Right renal cortex interstitium (tissue), 3 donors: ENCODE measurements at regions not wholly inside any gene's neighbourhood (a gene's known extent, or its start where the extent isn't known, plus 50 kb on each side); places are given as distances from the start of the nearest gene placed in this dataset.

Experiments
- DNase-seq, 3 donors: peaks; one replicate each; pipeline ENCODE4 v3.0.0-alpha.2; 2013; ENCODE audit warnings: low read depth in 3 of 3, low spot score in 2 of 3

DNA sequence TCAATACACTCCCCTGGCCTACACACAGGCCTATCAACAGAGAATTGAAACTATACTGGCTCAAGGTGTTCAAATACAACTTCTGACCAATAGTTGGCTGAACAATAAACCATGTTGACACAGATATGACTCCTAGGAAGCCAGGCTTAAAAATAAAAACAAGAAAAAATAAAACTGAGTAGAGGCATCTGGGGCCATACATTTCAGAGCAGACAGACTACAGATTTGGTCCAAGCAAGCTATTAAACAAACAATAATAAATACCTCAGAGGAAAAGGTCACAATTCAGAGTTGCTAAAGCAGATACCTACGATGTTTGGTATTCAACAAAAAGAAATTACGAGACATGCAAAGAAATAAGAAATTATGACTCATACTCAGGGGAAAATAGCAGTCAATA is 132.8 kb upstream of the ACVR2A start:
- no peak for DNase-seq

DNA sequence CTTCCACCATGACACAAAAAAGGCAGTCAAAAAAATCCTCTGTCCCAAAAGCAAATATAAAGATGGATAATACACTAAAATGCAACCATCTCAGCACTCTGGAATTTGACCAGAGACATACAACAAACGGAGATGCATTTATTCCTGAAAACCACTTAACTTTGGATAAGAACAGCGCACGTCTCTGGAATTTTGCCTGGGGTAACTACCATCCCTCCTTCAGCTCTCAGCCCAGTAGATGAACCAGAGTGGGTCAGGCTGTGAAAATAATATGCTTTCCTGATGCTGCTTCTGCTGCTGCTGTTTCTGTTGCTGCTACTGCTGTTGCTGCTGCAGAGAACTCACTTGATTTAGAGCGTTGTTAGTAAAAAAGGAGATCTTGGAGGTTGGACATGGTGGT is 133.8 kb upstream of the ACVR2A start:
- DNase-seq, result no peak

DNA sequence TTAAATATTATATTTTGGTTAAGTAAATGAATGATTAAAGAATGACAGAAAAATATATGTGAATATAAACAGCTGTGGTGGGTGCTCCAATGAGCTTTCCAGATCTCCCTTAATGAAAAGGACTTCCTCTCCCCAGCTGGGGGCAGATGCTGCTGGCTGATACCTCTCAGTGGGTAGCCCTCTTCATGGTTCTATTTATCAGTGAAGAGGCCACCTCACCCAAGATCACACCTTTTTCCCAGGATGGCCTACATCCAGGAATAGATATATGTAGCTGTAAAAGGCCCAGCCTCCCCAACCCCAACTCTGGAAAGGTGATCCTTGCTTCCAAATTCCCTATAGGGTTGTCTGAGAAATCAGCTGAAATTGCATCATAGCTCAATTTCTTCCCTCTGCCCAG is 135.2 kb upstream of the ACVR2A start:
- DNase-seq, result no peak

DNA sequence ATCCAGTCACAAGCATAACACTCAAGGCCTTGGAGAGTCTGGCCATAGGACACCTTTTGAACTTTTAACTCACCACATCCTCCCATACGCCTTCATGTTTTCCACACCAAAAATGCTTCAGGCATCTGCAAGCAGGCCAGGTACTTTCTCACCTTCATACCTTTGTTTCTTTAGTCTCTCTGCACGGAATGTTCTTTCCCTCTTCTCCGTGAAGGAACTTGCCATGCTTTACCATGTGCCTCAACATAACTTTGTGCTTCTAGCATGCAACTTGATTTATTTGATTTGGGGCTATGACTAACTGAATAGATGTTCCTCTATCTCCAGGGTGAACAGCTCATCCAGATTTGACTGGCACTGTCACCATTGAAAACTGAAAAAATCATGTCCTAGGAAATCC is 141.7 kb upstream of the ACVR2A start:
- DNase-seq, result no peak

DNA sequence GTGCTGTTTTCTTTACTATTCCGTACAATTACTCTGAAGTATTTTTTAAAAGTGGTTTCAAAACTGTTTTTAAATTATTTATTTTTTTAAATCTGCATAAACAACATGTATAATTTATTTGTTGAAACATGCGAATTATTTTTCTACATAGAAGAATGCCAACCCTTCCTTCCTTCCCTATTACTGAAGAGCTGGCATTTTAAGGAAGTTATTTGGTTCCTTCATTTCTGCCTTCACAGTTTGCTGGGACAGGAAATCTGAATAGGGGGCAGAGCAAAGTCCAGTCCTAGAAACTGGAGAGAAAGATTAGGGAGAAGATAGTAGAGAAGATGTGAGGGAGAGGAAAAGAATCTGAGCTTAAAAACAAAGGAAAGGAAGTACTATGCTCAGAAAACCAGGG is 146.7 kb upstream of the ACVR2A start:
- no peak for DNase-seq

DNA sequence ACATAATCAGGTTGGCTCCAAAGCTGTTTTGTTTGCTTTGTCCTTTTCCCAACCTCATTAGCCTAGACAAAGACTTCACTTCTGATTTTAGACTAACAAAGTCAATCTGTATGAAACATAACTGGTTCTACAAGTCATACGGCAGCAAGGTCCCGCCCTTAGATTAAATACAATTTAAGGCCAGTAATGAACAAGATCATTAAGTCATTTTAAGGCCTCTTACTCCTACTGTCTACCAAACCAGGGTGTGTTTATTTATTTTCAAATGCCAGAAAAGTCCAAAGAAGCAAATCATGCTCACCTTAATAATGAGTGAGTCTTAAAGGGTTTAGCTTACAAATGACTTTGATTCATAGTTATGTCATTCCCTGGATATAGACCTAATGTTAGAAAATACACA is 148.4 kb upstream of the ACVR2A start:
- DNase-seq, result no peak

DNA sequence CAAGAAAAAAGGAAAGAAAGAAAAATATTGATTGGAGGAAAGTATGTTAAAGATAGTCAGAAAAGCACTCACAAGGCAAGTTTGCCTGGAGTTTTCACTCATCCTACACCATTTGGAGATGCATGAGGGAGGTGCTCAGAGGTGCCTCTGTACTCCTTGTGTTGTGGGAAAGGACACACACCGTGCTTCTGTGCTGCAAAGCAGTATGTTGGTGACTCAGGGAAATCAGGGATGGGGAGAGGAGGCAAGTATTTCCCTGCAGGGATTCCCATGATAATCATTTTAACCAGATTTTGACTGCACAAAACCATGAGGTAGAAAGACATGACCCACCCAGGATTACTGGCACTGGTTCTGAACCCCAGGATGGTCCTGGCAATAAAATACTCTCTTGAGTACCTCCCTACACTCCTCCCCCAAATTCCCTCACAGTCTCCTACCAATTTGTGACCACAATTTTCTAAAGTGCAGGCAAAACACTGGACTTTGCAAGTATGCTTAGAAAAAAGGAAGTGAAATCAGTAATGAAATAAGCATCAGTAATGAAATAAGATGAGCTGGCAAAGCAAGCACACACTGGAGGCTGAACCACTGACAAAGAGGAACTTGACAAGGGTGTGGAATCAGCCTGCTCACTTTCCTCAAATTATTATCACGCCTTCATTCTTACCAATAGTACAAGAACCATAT is 155.5 kb upstream of the ACVR2A start:
- no peak for DNase-seq

DNA sequence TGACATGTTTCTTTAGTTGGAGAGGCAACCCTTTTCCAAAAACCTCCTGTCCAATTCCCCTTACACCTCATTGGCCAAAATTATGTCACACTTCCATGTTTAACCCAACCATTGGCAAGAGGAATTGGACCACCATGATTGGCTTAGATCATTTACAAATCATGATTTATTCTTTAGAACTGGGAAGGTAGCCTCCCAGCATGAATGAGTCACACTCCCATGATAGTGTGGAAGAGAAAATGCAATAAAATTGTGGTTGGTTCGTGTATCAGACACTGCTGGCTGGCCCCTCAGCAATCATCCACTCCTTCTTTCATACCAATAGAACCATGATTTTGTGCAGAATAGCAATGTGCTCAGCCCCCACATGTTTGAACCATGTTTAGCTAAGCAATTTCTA is 156.6 kb upstream of the ACVR2A start:
- DNase-seq, result no peak

DNA sequence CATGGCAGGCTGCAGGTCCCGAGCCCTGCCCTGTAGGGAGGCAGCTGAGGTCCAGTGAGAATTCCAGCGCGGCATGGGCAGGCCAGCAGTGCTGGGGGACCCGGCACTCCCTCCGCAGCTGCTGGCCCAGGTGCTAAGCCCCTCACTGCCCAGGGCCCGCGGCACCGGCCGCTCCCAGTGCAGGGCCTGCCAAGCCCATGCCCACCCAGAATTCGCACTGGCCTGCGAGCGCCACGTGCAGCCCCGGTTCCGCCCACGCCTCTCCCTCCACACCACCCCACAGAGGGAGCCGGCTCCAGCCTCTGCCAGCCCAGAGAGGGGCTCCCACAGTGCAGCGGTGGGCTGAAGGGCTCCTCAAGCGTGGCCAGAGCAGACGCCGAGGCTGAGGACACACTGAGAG is 158.5 kb upstream of the ACVR2A start:
- DNase-seq, result no peak

DNA sequence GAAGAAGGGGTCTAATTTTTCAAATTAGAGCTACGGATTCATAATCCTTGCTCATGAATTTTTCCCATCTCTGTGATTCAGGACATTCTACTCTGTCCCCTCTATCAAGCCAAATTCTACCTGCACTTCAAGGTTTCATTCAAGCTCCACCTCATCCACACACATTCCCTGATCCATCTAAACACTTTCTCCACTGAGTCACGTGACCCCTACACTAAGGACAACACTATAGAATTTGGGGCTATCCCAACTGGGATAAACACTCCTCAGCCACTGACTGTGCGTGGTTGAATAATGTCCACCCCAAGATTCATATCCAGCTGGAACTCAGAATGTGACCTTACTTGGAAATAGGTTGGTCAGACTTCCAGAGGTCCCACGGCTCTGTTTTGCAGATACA is 159.9 kb upstream of the ACVR2A start:
- no peak for DNase-seq

DNA sequence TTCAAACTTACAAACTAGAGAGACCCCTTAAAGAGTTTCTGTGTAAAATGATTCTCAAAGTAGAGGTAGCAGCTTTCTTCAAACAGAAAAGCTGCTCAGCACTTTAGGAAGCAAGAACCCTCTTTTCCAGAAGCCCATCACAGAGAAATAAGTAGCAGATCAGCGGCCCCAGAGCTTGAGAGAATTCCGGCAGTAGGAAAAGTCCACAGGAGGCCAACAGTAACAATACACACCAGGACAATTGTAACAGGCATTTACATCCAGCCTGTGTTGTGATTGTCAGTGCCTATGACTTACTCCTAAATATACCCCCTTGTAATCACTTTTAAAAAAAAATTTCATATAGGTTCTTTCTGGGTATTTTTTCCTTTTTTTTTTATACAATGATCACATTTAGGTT is 161.4 kb upstream of the ACVR2A start:
- no peak for DNase-seq

DNA sequence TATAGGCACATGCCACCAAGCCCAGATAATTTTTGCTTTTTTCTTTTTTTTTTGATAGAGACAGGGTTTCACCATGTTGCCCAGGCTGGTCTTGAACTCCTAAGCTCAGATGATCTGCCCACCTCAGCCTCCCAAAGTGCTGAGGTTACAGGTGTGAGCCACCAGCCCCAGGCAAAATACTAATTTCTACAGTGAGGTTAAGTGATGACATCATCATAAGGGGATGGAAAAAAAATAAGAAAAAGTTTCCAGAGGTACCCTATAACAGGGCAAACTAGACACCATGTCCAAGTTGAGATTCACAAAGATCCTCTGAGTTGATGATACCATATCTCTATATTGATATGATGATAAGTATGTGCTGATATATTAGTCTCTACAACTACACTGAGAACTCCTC is 163.7 kb upstream of the ACVR2A start:
- no peak for DNase-seq

DNA sequence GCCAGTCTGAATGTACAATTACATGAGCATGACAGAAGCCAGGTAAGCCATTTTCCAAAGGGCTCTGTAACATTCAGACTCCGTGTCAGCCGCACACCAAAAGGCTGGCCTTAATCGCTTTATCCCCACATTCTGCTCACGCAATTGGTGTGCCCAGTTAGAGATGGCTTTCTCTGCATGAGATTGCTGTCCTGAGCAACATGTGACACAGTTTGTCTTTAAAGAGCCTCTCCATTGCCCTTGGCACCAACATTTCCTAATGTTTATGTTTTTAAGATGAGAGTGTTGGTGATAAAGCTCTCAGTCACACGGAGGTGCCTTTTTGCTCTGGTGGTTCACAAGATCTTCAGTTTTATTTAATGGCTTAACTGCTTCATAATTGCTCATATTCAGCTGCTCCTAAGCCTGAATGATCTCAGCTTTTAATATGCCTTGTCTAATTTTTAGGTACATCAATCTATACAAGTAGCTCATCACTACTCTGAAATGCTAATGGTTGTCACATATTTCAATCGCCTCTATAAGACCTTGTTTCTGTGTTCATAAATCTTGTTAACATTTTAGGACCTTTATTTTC is 164.8 kb upstream of the ACVR2A start:
- no peak for DNase-seq

DNA sequence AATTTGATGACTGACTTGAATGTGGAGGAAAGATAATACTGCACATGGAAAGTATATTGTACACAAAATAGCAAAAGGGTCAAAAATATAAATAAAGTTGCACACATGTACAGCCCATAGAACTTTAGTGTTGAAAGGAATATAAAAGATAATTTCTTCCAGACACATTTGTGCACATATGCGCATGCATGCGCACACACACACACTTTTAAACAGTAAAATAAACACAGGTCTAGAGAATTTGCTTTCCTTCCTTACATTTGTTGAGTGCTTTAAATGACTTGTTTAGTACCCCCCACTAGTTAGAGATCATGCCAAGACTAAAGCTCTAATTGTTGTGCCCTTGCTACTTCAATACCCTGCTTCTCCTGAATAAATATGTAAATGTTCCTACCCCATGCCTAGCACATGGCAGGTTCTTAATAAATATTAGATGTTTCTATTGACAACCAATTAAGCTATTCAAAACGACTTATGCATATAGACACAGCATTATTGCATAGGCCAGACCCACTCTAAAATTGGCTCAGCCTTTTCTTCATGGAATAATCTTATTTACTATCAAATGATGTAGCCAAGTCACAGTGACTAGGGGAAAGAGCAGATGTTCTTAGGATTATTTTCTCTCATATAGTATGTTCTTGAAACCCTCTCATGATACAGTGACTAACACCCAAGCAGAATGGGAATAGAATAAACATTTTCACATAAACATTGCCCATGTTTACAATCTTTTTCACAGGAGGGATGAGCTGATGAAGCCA is 165.5 kb upstream of the ACVR2A start:
- no peak for DNase-seq

DNA sequence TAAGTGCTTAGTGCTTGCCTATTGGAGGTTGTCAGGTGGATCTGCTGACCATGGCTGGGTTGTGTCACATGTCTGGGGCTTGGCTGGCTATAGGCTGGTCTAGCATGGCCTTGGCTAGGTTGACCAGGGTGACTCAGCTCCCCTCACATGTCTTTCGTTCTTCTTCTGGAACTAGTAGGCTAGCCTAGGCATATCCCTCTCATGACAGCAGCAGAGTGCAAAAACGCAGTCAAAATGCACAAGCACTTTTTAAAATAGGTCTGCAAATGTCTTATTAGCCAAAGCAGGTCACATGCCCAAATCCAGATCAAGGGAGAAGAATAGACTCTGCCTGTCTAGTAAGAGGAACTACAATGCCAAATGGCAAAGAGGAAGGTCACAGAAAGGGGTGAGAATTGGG is 179.7 kb upstream of the ACVR2A start:
- DNase-seq, result no peak

DNA sequence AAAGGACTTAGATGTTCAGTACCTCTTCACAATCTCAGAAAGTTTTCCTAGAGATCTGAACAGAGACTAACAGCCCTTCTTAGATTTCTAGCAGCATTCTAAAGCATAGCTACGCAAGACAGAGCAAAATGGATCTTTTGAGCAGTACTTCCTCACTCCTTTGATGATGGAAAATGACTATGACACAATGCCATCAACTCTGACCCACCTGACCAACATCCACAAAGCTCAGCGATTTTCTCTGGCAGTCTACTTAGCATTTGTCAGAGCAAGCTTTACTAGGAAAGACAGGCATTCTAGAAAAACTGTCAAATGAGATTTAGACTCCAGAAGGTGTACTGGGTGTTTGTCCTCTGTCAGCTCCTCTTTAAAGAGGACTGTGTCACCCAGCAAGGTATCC is 180.9 kb upstream of the ACVR2A start:
- DNase-seq, result no peak

DNA sequence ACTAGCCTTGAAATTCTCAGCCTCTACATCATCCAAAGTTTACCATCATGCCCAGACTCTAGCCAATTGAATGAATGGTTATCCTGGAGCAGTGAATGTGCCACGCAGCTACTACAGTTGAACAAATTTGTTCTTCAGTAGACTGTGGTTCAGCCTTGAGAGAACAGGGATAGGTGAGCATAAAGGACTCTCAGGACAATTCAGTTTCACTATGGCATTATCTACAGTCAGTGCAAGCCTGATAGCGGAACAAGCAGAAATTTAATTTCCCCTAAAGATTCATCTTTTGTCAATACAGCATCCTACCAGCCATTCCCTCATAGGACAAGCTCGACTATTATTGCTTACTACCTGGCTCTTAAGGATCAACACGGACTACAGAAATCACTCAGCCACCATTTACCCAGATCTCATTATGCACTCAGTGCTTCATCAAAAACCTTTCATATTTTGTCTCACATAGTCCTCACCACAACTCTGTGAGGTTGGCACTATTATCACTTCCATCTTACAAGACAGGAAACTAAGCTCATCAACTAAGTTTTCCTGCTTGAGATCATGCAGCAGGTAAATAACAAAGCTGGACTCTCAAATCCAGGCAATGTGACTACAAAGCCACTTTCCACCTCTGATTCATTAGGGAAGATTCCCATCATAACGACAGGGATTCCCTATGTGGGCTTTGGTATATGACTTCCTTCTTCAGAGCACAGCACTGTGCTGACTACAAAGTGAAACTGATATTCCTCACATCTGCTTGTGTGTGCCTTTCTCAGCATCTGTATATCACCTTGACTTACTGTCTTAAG is 181.5 kb upstream of the ACVR2A start:
- no peak for DNase-seq

DNA sequence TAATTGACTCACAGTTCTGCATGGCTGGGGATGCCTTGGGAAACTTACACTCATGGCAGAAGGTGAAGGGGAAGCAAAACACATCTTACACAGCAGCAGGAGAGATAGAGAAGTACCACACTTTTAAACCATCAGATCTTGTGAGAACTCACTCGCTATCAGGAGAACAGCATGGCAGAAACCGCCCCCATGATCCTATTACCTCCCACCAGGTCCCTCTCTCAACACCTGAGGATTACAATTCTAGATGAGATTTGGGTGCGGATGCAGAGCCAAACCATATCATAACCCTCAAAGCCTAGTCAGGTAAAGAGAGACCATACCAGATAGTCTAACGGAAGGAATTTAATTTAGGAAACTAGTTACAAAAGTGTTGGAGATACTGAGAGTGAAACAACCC is 182.6 kb upstream of the ACVR2A start:
- no peak for DNase-seq

DNA sequence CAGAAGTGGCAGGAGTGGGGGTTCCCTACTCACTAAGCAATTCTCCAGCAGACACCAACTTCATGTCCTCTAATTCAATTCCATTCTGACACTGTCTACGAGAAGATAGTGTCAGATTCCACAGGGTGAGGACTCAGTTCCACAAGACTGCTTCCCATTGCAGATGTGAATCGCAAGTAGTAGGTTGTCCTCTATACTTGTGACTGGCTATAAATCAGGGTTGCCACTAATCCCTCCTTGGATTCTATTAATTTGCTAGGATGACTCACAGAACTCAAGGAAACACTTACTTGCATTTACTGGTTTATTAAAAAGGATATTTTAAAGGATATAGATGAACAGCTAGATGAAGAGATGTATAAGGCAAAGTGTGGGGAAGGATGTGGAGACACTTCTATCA is 184.1 kb upstream of the ACVR2A start:
- DNase-seq, result no peak

DNA sequence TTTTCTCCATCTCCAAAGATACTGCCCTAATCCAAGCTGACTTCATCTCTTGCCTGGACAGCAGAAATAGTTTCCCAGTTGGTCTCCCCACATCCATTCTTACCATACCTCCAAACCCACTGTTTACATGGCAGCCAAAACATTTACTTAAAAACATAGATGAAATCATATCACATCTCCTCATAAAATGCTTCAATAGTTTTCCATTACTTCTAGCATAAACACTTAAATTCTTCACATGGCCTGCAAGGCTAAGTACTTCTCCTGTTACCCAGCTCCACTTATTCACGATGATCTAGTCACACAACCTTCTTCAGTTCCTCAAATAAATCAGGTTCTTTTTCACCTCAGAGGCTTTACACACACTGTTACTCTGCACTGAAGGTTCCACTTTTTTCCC is 185.8 kb upstream of the ACVR2A start:
- DNase-seq, result no peak
